ENCODE measurements at regions not wholly inside any gene's neighbourhood (a gene's known extent, or its start where the extent isn't known, plus 50 kb on each side); places are given as distances from the start of the nearest gene placed in this dataset.

DNA sequence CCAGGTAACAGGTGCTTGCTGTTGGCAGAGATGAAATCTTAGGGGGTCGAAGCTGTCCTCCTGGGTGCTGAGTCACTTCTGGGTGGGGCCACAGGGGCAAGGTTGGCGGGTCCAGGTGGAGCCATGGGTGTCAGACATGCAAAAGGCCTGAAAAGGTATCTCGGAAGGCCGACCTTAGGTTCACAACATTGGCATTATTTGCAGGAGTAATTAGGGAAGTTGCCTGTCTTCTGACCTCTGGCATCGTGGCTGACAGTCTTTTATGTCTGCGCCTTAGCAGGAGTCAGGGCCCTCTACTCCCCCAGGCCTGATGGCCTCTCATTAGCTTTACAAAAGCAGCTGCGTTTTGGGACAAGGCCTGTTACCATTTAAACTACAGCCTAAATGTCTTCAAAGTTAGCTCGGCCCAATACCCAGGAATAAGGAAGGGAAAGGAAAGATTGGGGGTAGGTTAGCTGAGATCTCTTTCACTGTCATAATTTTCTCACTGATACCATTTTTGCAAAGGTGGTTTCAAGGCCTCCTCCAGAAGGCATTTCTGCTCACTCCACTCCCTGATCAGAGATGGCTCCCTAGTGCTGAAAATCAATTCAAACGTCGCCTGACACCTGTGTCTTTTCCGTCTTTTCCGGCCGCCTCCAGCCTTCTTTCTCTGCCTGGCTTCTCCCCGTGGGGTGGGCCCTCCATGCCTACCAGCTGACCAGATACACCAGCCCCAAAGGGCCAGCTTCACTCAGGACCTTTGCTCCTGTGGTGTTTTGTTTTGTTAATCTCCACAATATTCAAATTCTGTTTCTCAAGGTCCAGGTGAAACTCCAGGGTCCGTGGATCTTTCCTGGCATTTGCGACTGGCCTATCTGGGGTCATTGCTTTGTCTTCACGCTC is 90.8 kb downstream of the RHOB start (continued):
- TF ChIP-seq, protein P1, sequence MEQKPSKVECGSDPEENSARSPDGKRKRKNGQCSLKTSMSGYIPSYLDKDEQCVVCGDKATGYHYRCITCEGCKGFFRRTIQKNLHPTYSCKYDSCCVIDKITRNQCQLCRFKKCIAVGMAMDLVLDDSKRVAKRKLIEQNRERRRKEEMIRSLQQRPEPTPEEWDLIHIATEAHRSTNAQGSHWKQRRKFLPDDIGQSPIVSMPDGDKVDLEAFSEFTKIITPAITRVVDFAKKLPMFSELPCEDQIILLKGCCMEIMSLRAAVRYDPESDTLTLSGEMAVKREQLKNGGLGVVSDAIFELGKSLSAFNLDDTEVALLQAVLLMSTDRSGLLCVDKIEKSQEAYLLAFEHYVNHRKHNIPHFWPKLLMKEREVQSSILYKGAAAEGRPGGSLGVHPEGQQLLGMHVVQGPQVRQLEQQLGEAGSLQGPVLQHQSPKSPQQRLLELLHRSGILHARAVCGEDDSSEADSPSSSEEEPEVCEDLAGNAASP (CRISPR knock-in tag; IDR thresholded peaks at IDR 0.05; ENCODE audit: borderline replicate concordance): peak; percentile 79; the same call in 1 of the 2 replicates
- no peak for TF ChIP-seq DBP (CRISPR knock-in tag; IDR thresholded peaks at IDR 0.05; ENCODE audit: not compliant biosample characterization)
- TF ChIP-seq ZBTB21 (CRISPR knock-in tag; IDR thresholded peaks at IDR 0.05): 0 out of 2 replicates have a peak, but pooled peaks have one; percentile 4
- TF ChIP-seq, protein P2, sequence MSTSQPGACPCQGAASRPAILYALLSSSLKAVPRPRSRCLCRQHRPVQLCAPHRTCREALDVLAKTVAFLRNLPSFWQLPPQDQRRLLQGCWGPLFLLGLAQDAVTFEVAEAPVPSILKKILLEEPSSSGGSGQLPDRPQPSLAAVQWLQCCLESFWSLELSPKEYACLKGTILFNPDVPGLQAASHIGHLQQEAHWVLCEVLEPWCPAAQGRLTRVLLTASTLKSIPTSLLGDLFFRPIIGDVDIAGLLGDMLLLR (CRISPR knock-in tag; IDR thresholded peaks at IDR 0.05): 0 out of 2 replicates have a peak, but pooled peaks have one; percentile 79
- TF ChIP-seq ZNF317 (CRISPR knock-in tag; IDR thresholded peaks at IDR 0.05): peak; percentile 74; the same call in 1 of the 2 replicates
- TF ChIP-seq, protein P3, sequence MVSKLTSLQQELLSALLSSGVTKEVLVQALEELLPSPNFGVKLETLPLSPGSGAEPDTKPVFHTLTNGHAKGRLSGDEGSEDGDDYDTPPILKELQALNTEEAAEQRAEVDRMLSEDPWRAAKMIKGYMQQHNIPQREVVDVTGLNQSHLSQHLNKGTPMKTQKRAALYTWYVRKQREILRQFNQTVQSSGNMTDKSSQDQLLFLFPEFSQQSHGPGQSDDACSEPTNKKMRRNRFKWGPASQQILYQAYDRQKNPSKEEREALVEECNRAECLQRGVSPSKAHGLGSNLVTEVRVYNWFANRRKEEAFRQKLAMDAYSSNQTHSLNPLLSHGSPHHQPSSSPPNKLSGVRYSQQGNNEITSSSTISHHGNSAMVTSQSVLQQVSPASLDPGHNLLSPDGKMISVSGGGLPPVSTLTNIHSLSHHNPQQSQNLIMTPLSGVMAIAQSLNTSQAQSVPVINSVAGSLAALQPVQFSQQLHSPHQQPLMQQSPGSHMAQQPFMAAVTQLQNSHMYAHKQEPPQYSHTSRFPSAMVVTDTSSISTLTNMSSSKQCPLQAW (CRISPR knock-in tag; IDR thresholded peaks at IDR 0.05): peak; percentile 8; the same call in 1 of the 2 replicates
- TF ChIP-seq KLF16 (CRISPR knock-in tag; IDR thresholded peaks at IDR 0.05): 0 out of 4 replicates have a peak, but pooled peaks of 1 of the 2 experiments have one; percentile 40
- TF ChIP-seq SP1 (IDR thresholded peaks at IDR 0.05): no peak
- no peak for TF ChIP-seq SP1 (CRISPR knock-in tag; IDR thresholded peaks at IDR 0.05)
- no peak for TF ChIP-seq SMARCE1 (IDR thresholded peaks at IDR 0.05; ENCODE audit: borderline replicate concordance)
- peak; percentile 64 for TF ChIP-seq SOX5 (CRISPR knock-in tag; IDR thresholded peaks at IDR 0.05; ENCODE audit: borderline replicate concordance)
- peak; percentile 88 for TF ChIP-seq ZEB1 (IDR thresholded peaks at IDR 0.05; ENCODE audit: insufficient replicate concordance, low read depth)
- TF ChIP-seq HDAC2 (CRISPR knock-in tag; IDR thresholded peaks at IDR 0.05): no peak
- TF ChIP-seq POLR2A (IDR thresholded peaks at IDR 0.05; ENCODE audit: insufficient read depth in 1 of 2, low read depth in 2 of 2, low read length in 2 of 2): peak in 1 of 2 experiments; percentile 21; a peak in 1 of 4 replicates
- TF ChIP-seq, protein P4, sequence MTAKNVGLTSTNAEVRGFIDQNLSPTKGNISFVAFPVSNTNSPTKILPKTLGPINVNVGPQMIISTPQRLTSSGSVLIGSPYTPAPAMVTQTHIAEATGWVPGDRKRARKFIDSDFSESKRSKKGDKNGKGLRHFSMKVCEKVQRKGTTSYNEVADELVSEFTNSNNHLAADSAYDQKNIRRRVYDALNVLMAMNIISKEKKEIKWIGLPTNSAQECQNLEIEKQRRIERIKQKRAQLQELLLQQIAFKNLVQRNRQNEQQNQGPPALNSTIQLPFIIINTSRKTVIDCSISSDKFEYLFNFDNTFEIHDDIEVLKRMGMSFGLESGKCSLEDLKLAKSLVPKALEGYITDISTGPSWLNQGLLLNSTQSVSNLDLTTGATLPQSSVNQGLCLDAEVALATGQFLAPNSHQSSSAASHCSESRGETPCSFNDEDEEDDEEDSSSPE (CRISPR knock-in tag; IDR thresholded peaks at IDR 0.05): 0 out of 2 replicates have a peak, but pooled peaks have one; percentile 18
- no peak for TF ChIP-seq TIGD3 (CRISPR knock-in tag; IDR thresholded peaks at IDR 0.05; ENCODE audit: borderline replicate concordance)
- no peak for TF ChIP-seq ZNF12 (CRISPR knock-in tag; IDR thresholded peaks at IDR 0.05)
- TF ChIP-seq KLF9 (CRISPR knock-in tag; IDR thresholded peaks at IDR 0.05; ENCODE audit: low read depth): 0 out of 2 replicates have a peak, but pooled peaks have one; percentile 16
- peak; percentile 44; the same call in 1 of the 2 replicates for TF ChIP-seq PHF21A (CRISPR knock-in tag; IDR thresholded peaks at IDR 0.05)
- no peak for TF ChIP-seq BRF2 (CRISPR knock-in tag; IDR thresholded peaks at IDR 0.05)
- 0 out of 2 replicates have a peak, but pooled peaks have one; percentile 0 for TF ChIP-seq SPEN (CRISPR knock-in tag; IDR thresholded peaks at IDR 0.05; ENCODE audit: low read depth)

All from HepG2 (cell line).